ENCODE measurements at regions not wholly inside any gene's neighbourhood (a gene's known extent, or its start where the extent isn't known, plus 50 kb on each side); places are given as distances from the start of the nearest gene placed in this dataset.

GRCh38 chr5:173472164-173472563 is 143.9 kb upstream of the STC2 start:
- intact Hi-C loops (cut with micrococcal nuclease), result no loop called here

GRCh38 chr5:173468821-173469251 is 140.6 kb upstream of the STC2 start:
- H3K27me3 Mint-ChIP-seq (ENCODE audit: low read depth), result peaks cover 6% of the 10 kb centered on the region
- H3K36me3 Mint-ChIP-seq (ENCODE audit: low read depth), result no peaks in the 10 kb centered on the region
- H3K4me3 Mint-ChIP-seq, result no peak overlapping the region
- no peaks in the 10 kb centered on the region for H3K4me1 Mint-ChIP-seq (ENCODE audit: low read depth)
- CTCF ChIA-PET, result no interaction called here
- DNase-seq, result no peak
- H3K9me3 Mint-ChIP-seq, result peaks cover 5% of the 10 kb centered on the region
- intact Hi-C loops (cut with micrococcal nuclease), result no loop called here
- no peak overlapping the region for H3K27ac Mint-ChIP-seq

More at GRCh38 chr5:173472164-173472563, 143.9 kb upstream of the STC2 start:
- H3K36me3 Mint-ChIP-seq (ENCODE audit: low read depth), result no peaks in the 10 kb centered on the region
- DNase-seq, result no peak
- no peaks in the 10 kb centered on the region for H3K9me3 Mint-ChIP-seq
- H3K27me3 Mint-ChIP-seq (ENCODE audit: low read depth), result peaks cover 6% of the 10 kb centered on the region
- H3K4me1 Mint-ChIP-seq (ENCODE audit: low read depth), result no peaks in the 10 kb centered on the region
- CTCF ChIA-PET, result interaction anchor here (1.0 kb wide), 1 partner anchor 9 kb away, joined by 3 read pairs; no protein-coding TSS in a partner anchor
- H3K4me3 Mint-ChIP-seq, result no peak overlapping the region
- H3K27ac Mint-ChIP-seq, result no peak overlapping the region

GRCh38 chr5:173466227-173466626 is 138.0 kb upstream of the STC2 start:
- H3K4me3 Mint-ChIP-seq, result no peak overlapping the region
- H3K27ac Mint-ChIP-seq, result no peak overlapping the region
- peaks cover 5% of the 10 kb centered on the region for H3K9me3 Mint-ChIP-seq
- no peaks in the 10 kb centered on the region for H3K4me1 Mint-ChIP-seq (ENCODE audit: low read depth)
- H3K27me3 Mint-ChIP-seq (ENCODE audit: low read depth), result peaks cover 6% of the 10 kb centered on the region
- DNase-seq, result no peak
- CTCF ChIA-PET, result no interaction called here
- no peaks in the 10 kb centered on the region for H3K36me3 Mint-ChIP-seq (ENCODE audit: low read depth)
- intact Hi-C loops (cut with micrococcal nuclease), result no loop called here

DNA sequence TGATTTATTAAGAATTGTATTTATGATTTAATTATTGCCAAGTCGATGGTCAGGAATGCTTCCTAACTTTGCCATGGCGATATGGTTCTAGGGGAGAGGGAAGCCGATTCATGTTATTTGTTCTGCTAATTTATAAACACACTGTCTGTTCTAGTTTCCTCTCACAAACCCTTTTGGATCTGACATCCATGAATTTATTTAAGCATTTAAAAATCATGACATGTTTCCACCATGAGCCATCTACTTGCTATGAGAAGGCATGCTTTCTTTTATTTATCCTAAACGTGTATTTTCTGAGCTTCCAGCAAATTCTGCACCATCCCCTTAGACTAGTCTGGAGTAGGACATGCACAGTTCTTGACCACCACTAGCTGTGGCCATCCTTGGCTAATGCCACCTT is 136.6 kb upstream of the STC2 start:
- H3K4me1 Mint-ChIP-seq (ENCODE audit: low read depth), result no peaks in the 10 kb centered on the region
- H3K36me3 Mint-ChIP-seq (ENCODE audit: low read depth), result no peaks in the 10 kb centered on the region
- CTCF ChIA-PET, result no interaction called here
- H3K27ac Mint-ChIP-seq, result no peak overlapping the region
- DNase-seq, result no peak
- intact Hi-C loops (cut with micrococcal nuclease), result no loop called here
- peaks cover 6% of the 10 kb centered on the region for H3K27me3 Mint-ChIP-seq (ENCODE audit: low read depth)
- H3K4me3 Mint-ChIP-seq, result no peak overlapping the region
- H3K9me3 Mint-ChIP-seq, result peaks cover 5% of the 10 kb centered on the region

DNA sequence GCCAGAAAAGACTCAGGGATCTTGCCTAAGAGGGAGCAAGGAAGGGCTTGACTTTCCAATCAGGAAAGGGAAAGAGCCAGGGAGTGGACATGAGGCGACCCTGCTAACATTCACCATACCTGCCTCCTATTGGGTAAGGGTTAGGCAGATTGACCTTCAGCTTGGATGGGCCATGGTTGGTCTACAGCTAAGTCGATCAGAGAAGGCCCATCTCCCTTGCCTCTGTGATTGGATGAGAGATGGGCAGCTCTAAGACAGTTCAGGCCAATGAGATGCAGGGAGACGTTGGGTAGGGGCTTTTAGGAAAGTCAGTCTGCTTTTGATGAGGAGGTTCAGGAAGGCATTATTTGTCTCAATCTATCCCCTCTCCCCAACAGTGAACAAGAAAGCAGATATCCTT is 135.0 kb upstream of the STC2 start:
- peaks cover 2% of the 10 kb centered on the region for H3K27me3 Mint-ChIP-seq (ENCODE audit: low read depth)
- H3K4me3 Mint-ChIP-seq, result no peak overlapping the region
- CTCF ChIA-PET, result no interaction called here
- H3K27ac Mint-ChIP-seq, result no peak overlapping the region
- intact Hi-C loops (cut with micrococcal nuclease), result no loop called here
- no peak for DNase-seq
- no peaks in the 10 kb centered on the region for H3K4me1 Mint-ChIP-seq (ENCODE audit: low read depth)
- H3K9me3 Mint-ChIP-seq, result peaks cover 5% of the 10 kb centered on the region
- H3K36me3 Mint-ChIP-seq (ENCODE audit: low read depth), result no peaks in the 10 kb centered on the region

- DNase-seq, result no peak
- Mint-ChIP-seq H3K27me3 (ENCODE audit: low read depth) (no peaks in the 10 kb centered on the region), H3K36me3 (ENCODE audit: low read depth) (no peaks in the 10 kb centered on the region), H3K27ac (no peak overlapping the region), H3K4me1 (ENCODE audit: low read depth) (no peaks in the 10 kb centered on the region), H3K9me3 (no peaks in the 10 kb centered on the region), H3K4me3 (no peak overlapping the region)
- intact Hi-C loops (cut with micrococcal nuclease), result no loop called here
- CTCF ChIA-PET, result no interaction called here
These were observed 130.8 kb upstream of the STC2 start for GRCh38 chr5:173458828-173459609.

DNA sequence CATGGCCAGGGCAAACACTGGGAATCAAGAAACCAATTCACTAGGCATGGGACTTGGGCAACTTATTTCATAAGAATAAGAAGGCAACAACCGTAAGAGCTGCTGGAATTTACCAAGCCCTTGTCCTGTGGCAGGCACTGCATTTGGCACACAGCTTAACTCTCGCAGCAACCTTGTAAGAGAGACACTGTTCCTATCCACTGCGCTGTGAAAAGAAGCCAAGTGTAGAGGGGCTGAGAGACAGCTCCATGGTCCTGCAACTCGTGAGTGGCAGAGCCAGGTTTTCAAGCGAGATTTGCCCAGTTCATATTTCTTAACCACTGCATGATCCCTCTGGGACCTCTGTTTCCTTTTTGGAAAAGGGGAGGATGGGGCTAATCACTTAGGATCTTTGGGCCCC is 129.3 kb upstream of the STC2 start:
- no peak overlapping the region for H3K27ac Mint-ChIP-seq
- no peaks in the 10 kb centered on the region for H3K9me3 Mint-ChIP-seq
- no peaks in the 10 kb centered on the region for H3K4me1 Mint-ChIP-seq (ENCODE audit: low read depth)
- CTCF ChIA-PET, result no interaction called here
- intact Hi-C loops (cut with micrococcal nuclease), result no loop called here
- no peaks in the 10 kb centered on the region for H3K27me3 Mint-ChIP-seq (ENCODE audit: low read depth)
- no peaks in the 10 kb centered on the region for H3K36me3 Mint-ChIP-seq (ENCODE audit: low read depth)
- DNase-seq, result no peak
- H3K4me3 Mint-ChIP-seq, result no peak overlapping the region

DNA sequence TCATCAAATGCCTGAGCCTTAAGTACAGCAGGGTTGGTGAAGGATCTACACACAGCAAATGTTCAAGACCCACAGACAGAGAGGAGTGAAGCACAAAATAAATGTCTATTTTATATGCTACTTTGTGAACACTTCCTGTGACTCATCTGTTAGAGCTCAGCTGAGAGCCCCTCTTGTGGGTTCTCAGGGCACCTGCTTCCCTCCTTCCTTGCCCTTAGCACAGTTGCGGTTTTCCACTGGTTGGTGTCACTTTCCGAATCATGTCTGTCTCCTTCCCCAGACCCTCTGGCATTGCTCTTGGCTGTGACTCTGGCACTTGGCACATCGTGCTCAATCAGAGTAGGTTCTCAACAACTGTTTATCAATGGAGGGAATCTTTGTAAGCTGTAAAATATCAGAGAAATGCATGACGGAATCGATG is 128.5 kb upstream of the STC2 start:
- no peaks in the 10 kb centered on the region for H3K4me1 Mint-ChIP-seq (ENCODE audit: low read depth)
- no peaks in the 10 kb centered on the region for H3K27me3 Mint-ChIP-seq (ENCODE audit: low read depth)
- DNase-seq, result no peak
- no peaks in the 10 kb centered on the region for H3K9me3 Mint-ChIP-seq
- no peak overlapping the region for H3K4me3 Mint-ChIP-seq
- H3K27ac Mint-ChIP-seq, result no peak overlapping the region
- CTCF ChIA-PET, result no interaction called here
- no peaks in the 10 kb centered on the region for H3K36me3 Mint-ChIP-seq (ENCODE audit: low read depth)
- intact Hi-C loops (cut with micrococcal nuclease), result no loop called here

DNA sequence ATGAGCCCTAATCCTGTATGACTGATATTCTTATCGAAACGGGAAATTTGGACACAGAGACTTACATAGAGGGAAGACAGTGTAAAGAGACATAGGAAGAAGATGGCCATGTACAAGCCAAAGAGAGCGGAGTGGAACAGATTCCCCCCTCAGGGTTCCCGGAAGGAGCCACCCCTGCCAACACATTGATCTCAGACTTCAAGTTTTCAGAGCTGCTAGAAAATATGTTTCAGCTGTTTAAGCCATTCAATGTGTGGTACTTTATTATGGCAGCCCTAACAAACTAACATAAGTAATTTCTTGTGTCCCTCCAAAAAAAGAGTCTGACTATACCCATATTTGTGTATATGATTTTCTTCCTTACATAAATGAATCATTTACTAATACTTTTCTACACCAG is 128.0 kb upstream of the STC2 start:
- H3K9me3 Mint-ChIP-seq, result no peaks in the 10 kb centered on the region
- CTCF ChIA-PET, result no interaction called here
- H3K27ac Mint-ChIP-seq, result no peak overlapping the region
- no peak for DNase-seq
- intact Hi-C loops (cut with micrococcal nuclease), result no loop called here
- H3K27me3 Mint-ChIP-seq (ENCODE audit: low read depth), result no peaks in the 10 kb centered on the region
- H3K4me3 Mint-ChIP-seq, result no peak overlapping the region
- H3K36me3 Mint-ChIP-seq (ENCODE audit: low read depth), result no peaks in the 10 kb centered on the region
- no peaks in the 10 kb centered on the region for H3K4me1 Mint-ChIP-seq (ENCODE audit: low read depth)

DNA sequence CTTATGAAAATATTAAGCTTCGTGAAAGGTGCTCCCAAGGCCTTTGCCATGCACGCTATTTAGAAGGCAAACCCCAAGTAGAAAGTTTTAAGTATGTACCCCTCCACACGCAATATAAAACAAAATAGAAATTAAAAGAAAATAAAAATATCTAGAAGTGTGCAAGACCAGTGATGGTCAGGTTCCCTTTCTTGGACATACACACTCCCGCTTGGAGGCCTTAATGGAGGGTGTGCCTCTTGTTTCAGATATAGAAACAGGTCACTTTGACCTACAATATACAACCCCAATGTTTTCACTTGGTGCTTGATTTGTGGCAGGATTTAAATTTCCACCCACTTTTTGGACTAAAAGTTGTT is 127.4 kb upstream of the STC2 start:
- DNase-seq, result no peak
- intact Hi-C loops (cut with micrococcal nuclease), result no loop called here
- CTCF ChIA-PET, result no interaction called here
- H3K36me3 Mint-ChIP-seq (ENCODE audit: low read depth), result no peaks in the 10 kb centered on the region
- H3K4me1 Mint-ChIP-seq (ENCODE audit: low read depth), result no peaks in the 10 kb centered on the region
- no peak overlapping the region for H3K27ac Mint-ChIP-seq
- H3K4me3 Mint-ChIP-seq, result no peak overlapping the region
- no peaks in the 10 kb centered on the region for H3K9me3 Mint-ChIP-seq
- no peaks in the 10 kb centered on the region for H3K27me3 Mint-ChIP-seq (ENCODE audit: low read depth)

DNA sequence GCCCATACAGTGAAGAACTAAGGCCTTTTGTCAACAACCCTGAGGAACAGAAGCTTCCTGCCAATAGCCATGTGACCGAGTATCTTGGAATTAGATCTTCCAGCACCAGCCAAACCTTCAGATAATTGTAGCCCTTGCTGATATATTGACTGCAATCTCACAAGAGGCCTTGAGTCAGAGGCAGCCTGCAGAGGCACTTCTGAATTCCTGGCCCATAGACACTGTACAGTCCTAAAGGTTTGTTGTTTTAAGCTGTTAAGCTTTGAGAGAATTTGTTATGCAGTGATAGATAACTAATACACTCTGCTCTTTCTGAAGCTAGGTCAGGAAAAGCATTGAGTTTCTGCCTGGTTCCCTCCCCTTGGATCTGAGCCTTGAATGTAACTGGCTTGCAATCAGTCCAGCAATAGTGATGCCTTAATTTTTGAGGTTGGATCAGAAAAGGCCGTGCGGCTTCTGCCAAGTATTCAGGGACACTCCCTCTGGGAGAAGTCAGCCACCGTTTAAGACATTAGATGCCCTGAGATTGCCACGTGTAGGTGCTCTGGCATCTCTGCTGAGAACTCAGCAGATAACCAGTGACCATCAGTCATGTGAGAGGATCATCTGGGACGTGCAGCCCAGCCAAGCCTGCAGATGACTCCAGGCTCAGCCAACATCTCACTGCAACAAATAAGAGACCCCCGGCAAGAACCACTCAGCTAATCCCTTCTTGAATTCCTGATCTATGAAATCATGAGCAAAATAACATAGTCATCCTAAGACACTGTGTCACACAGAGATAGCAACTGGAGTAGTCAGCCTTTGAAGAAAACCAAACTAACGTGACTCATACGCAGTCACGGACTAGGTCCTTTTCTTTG is 126.8 kb upstream of the STC2 start:
- intact Hi-C loops (cut with micrococcal nuclease), result no loop called here
- H3K4me3 Mint-ChIP-seq, result no peak overlapping the region
- no peaks in the 10 kb centered on the region for H3K4me1 Mint-ChIP-seq (ENCODE audit: low read depth)
- H3K36me3 Mint-ChIP-seq (ENCODE audit: low read depth), result no peaks in the 10 kb centered on the region
- no peaks in the 10 kb centered on the region for H3K9me3 Mint-ChIP-seq
- CTCF ChIA-PET, result interaction anchor here (1.1 kb wide), 1 partner anchor 70 kb away, joined by 3 read pairs; no protein-coding TSS in a partner anchor
- H3K27ac Mint-ChIP-seq, result no peak overlapping the region
- H3K27me3 Mint-ChIP-seq (ENCODE audit: low read depth), result no peaks in the 10 kb centered on the region
- DNase-seq, result no peak

GRCh38 chr5:173454361-173454735 is 126.1 kb upstream of the STC2 start:
- H3K27ac Mint-ChIP-seq, result no peak overlapping the region
- no peak for DNase-seq
- intact Hi-C loops (cut with micrococcal nuclease), result no loop called here
- no peaks in the 10 kb centered on the region for H3K36me3 Mint-ChIP-seq (ENCODE audit: low read depth)
- H3K9me3 Mint-ChIP-seq, result no peaks in the 10 kb centered on the region
- no peak overlapping the region for H3K4me3 Mint-ChIP-seq
- CTCF ChIA-PET, result interaction anchor here (1.1 kb wide), 1 partner anchor 71 kb away, joined by 3 read pairs; no protein-coding TSS in a partner anchor
- no peaks in the 10 kb centered on the region for H3K27me3 Mint-ChIP-seq (ENCODE audit: low read depth)
- H3K4me1 Mint-ChIP-seq (ENCODE audit: low read depth), result no peaks in the 10 kb centered on the region

DNA sequence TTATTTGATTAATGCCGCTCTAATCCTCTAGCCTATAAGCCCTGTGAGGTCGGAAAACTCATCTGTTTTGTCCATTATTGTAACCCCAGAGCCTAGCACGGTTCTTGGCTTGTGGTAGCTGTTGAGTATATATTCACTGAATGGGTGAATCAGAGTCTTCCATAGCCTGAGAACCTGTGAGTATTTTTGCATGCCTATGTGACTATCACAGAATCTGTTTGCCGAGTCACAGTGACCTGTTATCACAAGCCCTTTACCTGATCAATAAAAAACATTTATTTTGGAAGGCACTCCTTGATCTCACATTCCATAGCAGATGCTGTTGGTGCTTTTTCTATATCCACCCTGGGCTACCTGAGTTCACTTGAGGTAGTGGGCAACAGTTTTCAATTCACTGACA is 125.0 kb upstream of the STC2 start:
- Mint-ChIP-seq H3K9me3 (no peaks in the 10 kb centered on the region), H3K27ac (no peak overlapping the region), H3K4me3 (no peak overlapping the region), H3K36me3 (ENCODE audit: low read depth) (no peaks in the 10 kb centered on the region), H3K27me3 (ENCODE audit: low read depth) (no peaks in the 10 kb centered on the region), H3K4me1 (ENCODE audit: low read depth) (no peaks in the 10 kb centered on the region)
- intact Hi-C loops (cut with micrococcal nuclease), result no loop called here
- DNase-seq, result no peak
- CTCF ChIA-PET, result no interaction called here
